DND-41 (cell line): ENCODE measurements at regions not wholly inside any gene's neighbourhood (a gene's known extent, or its start where the extent isn't known, plus 50 kb on each side); places are given as distances from the start of the nearest gene placed in this dataset.

Experiments
- EZH2 ChIP-seq: IDR thresholded peaks from 3 replicates; pipeline ENCODE4 v1.6.1; 2012; ENCODE audit warnings: borderline replicate concordance, low read depth, mild to moderate bottlenecking, moderate library complexity, low read length, inconsistent platforms; ENCODE audit not compliant: severe bottlenecking
- TF ChIP-seq, protein P1 (sequence below): IDR thresholded peaks from 2 replicates; pipeline ENCODE4 v1.5.1; 2012; ENCODE audit warnings: borderline replicate concordance, low read length, moderate library complexity, mild to moderate bottlenecking; ENCODE audit not compliant: poor library complexity, severe bottlenecking; ENCODE audit errors: extremely low read depth

DNA sequence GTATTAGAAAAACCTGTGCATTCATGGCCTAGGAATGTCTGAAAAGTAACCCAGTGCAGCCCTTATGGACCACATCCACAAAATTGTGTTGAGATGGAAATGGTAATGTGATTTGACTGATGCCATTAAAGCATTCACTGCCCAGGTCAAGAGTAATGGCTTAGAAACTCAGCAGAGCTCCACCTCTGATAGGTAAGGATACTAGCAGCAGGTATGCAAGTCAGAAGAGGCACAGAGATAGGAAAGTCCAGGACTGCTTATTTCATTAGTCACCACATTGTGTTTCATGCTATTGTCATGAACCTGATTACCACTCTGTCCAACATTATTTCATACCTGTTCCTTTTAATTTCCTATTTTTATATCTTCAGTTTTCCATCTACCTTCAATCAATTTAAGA, 2042.2 kb downstream of the ARAP2 start:
- TF ChIP-seq, protein P1, sequence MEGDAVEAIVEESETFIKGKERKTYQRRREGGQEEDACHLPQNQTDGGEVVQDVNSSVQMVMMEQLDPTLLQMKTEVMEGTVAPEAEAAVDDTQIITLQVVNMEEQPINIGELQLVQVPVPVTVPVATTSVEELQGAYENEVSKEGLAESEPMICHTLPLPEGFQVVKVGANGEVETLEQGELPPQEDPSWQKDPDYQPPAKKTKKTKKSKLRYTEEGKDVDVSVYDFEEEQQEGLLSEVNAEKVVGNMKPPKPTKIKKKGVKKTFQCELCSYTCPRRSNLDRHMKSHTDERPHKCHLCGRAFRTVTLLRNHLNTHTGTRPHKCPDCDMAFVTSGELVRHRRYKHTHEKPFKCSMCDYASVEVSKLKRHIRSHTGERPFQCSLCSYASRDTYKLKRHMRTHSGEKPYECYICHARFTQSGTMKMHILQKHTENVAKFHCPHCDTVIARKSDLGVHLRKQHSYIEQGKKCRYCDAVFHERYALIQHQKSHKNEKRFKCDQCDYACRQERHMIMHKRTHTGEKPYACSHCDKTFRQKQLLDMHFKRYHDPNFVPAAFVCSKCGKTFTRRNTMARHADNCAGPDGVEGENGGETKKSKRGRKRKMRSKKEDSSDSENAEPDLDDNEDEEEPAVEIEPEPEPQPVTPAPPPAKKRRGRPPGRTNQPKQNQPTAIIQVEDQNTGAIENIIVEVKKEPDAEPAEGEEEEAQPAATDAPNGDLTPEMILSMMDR, result no peak
- TF ChIP-seq EZH2, result no peak
